Daoy (cell line): ENCODE measurements at regions not wholly inside any gene's neighbourhood (a gene's known extent, or its start where the extent isn't known, plus 50 kb on each side); places are given as distances from the start of the nearest gene placed in this dataset.
A peak's percentile ranks its signal among the peaks of the same experiment; 100 is the strongest.

Source experiments
- DNase-seq: peaks from one replicate; pipeline ENCODE4 v3.0.0-alpha.2; 2015; ENCODE audit warnings: low read depth

DNA sequence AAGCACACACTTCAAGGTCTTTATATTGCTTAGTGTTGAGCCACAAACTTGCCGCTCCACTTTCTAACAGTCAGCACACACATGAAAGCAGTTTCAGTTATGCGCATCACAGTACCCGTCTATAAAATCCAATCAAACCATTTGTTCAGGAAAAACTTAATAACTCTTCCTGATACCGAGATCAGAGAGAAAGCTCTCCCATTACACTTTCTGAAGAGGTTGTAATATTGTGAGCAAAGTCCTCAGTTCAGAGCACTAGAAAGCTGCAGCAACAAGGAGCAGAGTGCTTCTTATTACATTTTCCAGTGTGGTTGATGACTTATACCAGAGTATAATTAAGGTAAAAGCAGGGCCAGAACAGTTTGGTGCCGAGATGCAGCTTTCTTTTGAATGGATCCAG lies 102.8 kb upstream of the F3 start:
- no peak for DNase-seq

DNA sequence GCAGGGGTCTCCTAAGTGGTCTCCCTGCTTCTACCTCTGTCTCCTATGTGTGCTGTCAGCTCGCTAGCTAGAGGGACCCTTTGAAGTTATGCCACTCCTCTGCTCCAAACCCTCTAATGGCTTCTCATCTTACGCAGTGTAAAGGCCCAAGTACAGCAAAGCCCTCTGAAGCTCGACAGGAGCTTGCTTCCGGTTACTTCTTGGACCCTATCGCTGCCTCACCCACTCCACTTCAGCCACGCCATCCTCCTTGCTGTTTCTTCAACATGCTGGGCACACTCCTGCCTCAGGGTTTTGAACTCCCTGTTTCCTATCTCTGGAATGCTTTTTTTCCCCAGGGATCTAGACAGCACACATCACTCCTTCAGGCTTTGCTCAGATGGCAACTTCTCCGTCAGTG lies 102.3 kb upstream of the F3 start:
- DNase-seq = no peak

DNA sequence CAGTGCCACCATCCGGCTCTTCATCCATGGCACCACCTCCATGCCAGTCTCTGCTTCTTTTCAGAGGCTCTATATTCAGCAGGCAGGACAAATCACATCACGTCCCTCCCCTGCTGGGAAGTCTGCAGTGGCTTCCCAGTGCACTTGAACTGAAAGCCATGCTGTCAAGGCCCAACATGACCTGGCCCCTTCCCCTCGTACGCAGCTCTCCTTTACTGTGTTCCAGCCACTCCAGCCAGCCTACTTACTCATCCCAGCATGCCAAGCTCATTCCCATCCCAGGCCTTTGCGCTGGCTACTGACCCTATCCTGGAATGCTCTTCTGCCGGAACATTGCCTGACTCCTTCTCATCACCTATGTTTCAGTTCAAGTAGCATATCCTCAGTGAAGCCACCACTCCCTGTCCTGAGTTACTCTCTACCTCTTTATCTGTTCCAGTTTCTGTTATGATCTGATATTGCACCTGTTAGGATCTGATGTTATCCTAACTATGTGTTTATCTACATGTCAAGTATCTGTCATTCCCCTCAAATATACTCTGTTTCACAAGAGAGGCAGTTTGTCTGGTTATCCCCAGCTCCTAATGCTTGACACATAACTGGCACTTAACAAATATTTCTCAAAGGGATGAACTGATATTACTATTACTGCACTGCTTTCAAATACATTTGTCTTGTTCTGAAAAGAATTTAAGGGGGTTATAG lies 101.2 kb upstream of the F3 start:
- no peak for DNase-seq

DNA sequence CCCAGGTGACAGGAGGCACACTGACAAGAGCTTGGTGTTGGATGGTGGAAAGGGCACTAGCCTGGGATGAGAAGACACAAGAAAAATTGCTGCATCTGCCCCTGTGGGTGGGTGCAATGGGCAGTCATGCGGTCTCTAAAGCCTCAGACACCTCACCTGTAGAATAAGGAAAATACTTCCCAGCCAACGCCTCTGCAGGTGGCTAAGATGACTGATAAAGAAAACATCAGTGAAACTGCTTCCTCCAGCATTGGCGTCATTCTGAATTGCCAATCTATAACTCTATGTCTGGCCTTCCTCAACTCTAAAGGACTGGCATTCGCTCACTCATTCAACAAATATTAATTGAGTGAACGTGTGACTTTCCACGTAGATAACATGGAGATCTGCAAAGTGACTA lies 100.4 kb upstream of the F3 start:
- no peak for DNase-seq

DNA sequence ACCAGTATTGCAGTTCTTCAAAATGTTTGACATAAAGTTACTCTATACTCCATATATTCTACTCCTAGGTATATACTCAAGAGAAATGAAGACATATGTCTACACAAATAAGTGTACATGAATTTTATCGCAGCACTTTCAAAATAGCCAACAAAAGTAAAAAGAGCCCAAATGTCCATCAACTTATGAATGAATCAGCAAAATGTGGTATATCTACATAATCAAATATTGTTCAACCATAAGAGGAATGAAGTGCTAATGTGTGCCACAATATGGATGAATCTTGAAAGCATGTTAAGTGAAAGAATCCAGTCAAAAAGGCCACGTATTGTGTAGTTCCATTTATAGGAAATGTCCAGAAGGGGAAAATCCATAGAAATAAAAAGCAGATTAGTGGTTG lies 98.6 kb upstream of the F3 start:
- no peak for DNase-seq

DNA sequence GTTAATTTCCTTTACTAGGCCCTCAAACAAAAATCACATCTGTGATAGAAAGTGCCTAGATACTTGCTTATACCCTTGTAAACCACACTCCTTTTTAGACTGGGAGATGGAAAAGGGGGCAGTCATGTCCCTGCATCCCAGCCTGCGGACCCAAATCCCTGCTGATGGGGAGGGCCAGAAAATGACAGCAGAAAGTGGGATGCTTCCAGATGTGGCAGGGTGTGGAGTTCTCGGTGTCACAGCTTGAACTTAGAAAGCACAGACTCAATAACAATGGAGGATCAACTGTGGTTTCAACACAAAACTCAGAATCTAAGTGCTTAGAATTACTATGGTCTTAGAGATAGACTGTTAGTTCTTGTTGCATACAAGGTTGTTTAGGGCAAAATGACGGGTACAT lies 95.6 kb upstream of the F3 start:
- no peak for DNase-seq

DNA sequence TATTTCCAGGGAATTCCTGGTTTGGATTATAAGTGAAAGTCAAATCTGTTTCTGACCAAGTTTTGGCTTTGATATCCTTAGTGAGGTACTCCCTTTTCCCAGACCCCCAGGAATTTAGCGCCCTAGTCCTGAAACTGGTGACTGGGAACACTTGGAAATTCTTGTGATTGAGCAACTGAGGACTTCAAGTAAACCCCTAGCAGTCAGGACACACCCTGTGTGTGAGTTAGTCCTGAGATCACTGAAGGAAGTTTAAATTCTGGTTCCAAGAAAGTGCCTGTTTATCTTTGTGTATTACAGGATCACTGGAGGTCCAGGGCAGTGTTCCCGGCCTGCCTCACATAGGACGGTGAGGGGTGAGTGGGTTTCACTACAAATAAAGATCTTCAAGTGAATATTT lies 95.1 kb upstream of the F3 start:
- no peak for DNase-seq

DNA sequence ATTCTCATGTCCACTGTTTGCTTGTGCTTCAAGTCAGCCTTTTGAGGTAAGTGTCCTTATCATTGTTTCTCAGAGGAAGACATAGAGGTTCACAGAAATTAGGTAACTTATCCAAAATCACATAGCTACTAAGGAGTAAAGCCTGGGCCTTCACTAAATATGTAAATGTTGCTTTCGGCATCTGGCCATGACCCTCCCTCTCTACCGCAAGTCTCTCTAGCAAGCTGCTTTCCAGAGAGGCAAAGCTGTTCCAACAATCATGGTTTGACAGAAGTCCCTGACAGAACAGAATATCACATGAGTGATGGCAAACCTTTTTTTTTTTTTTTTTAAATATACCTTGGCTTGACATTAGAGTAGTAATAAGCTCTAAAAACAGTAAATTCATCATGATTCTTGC lies 94.5 kb upstream of the F3 start:
- no peak for DNase-seq

DNA sequence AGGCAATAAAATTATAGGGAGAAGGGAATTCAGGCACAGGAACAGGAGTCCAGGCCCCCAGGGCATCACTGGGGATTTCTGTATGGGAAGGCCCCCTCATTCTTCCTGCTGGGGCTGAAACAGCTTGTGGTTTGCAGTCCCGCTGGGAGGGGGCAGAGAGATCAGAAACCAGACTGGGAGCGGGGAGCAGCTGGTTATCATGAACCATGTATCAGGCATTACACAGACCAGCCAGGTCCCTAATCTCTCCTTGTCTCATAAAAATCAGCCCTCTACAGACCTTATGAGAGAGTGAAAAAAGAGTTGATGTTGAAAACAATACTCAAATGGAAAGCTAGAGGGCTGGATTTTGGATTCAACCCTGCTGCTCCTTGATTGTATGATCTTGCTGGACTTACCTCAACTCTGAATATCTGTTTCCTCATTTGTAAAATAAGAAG lies 93.4 kb upstream of the F3 start:
- peak; percentile 87 for DNase-seq

DNA sequence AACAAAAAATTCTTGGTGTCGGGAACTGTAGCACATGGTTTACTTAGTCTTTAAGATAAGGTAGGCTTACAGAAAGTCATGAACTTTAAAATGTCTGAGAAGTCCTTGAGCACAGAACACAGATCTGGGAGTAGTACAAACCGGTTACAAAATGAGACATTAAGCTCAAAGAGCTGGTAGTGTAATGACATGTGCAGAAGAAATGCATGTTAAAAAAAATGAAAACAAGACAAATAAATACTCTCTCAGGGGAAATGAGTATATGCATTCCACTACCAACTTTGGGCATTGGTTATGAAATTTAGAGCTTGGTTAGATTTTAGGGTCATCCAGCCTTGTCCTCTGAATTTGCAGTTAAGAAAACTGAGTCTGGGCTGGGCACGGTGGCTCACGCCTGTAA lies 91.5 kb upstream of the F3 start:
- no peak for DNase-seq

DNA sequence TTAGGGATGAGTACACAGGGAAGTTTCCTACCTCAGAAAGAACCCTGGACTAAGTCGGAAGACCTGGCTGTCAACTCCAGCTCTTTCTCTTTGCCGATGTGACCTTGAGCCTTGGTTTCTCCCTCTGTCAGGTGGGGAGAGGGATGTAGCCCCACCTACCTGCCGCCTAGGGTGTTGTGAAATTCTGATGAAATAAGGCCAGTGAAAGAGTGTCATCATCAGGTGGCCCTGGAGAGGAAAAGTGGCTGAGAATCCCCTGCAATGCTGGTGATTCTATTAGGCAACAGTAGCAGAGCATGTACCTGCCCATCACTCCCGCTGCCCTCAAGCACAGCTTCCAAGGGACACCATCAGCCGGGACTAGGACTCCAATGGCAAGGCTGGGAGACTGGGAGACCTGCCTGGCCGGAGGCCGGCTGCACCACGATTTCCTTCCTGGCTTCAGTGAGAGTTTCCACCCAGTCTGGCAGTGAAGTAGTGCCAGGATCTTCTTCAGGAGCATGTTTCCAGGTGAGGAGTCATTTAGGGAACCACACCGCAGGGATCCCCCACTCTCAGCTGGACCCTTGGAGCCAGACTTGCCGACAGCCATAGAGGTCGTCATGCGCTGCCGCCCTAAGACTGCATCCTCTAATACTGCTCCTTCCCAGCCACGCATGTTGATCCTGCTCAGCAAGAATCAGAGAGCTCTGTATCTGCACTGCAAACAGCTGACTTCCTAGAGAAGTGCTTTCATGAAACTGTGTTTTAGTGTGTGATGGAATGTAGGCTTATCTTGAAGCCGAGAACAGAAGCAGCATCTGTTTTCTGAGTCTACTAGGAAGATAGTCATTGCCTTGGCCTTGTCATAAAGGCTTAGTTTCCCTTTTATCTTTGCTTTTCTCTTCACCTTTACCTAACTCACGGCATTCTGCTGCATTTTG lies 88.0 kb upstream of the F3 start:
- no peak for DNase-seq

DNA sequence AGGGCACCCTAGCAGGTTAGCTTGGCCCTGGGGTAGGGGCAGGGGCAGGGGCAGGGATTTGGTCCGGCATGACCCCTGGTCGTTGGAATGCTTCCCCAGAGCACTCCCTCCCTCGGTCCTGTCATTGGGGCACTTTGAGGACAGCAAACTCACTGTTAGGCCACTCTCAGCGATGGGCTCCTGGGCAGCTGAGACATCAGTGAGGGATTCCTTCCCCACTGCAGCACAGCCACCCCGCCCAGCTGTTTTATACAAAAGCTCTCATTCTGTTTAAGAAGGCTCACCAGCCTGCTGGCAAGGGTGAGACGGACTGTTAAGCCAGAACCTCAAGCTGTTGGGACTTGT lies 86.9 kb upstream of the F3 start:
- DNase-seq = no peak

DNA sequence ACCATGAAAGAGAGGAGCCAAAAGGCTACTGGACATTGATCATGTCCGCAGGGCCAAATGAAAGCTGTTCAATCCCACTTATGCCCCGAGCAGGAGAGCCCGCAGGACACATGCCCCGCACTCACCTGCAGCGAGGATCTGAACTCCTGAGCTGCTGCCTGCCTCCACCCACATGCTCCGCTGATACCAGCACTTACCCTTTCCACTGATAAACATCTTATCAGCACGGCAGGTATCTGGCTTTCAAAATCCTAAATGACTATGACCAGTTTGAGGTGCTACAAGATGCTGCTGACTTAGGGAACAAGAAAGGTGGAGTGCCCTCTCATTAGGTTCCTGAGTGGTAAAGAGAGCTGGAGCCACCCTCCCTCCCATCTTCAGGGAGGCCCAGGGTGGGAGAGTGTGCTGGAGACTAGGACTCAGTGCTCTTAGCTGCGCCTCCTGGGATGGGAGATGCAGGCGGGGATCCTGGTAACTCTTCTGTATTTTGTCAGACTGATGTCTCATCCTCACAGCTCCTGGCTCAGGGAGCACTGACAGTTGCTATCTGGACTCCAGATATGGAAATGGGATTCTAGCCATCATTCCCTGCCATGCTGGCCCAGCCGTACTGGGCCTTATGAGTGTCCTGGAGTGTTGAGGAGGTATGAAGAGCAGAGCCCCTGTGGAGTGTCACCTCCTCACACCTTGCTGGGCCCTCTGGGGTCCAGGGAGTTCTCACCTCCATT lies 86.4 kb upstream of the F3 start:
- no peak for DNase-seq

DNA sequence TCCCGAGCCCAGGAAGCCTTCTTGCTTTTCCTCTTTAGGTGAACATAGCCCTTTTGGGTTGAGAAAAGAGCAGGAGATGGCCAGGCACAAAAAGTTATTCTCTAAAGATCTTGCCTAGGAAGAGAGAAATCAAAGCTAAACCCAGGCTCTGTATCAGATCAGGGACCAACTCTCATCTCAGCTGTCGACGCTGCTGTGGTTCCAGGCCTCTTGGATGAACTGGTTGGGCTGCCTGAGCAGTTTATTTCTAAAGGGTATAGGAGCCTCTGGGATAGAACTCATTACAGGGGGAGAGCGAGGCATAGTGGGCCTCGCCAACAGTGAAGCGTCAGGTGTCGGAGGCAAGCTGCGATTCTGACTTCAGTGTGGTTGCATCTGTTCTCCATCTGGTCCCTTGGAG lies 82.6 kb upstream of the F3 start:
- no peak for DNase-seq

DNA sequence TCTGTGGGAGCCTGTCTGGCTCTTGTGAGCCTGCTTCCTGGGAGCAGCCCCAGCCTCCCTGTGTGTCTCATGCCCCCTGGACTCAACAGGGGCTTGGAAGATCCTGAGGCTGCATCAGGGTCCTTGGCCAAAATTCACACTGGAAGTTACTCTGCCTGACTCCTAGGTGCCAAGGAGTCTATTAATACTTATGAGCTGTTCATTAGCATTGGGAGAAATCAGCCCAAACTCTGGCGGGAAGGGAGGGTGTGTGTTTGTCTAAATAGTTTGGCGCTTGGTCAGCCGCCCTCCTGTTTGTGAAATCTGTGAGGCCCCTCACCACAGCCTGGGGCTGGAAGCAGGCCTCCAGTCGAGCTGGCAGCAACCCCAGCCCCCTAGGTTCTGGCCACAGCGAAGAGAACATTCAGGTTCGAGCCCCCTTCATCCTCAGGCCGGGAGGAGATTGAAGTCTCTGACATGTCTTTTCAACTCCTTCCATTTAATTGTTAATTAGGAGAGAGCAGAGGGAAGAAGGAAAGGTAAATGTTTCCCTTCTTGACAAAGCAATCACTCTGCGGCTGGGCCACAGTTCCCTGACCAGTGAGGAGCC lies 82.1 kb upstream of the F3 start:
- peak; percentile 71 for DNase-seq

DNA sequence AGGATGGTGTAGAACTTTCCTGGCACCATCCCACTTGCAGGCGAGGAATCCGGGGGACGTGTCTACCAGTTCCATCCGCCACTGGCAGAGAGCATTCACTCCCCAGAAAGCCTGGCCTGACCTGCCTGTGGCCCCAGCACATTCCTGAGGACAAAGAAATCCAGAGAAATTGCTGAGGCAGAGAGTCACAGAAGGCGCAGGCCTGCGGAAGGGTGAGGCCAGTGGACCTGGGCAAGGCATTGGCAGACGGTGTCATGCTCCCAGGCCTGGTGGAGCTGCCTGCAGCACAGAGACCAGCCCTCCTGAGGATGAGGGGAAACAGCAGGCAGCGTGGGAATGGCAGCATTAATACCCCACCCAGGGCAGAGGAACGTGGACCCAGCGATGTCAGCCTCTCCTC lies 81.2 kb upstream of the F3 start:
- peak; percentile 86 for DNase-seq

DNA sequence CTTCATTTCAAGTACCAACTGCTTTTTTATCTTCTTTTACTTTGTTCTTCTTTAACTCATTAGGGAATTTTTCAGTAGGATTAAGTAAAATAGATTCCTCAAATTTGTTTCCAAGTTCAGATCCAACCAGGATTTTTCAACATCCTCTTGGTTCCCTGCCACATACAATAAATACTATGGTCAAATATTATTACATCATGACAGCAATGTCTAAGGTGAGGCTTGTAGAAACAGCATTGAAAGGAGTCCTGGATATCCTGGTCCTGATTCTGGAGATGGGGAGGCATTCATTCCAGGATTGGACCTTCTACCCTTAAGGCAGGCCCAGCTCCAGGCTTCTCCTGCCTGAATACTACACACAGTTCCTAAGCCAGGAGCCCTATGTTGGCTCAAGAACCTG lies 80.2 kb upstream of the F3 start:
- DNase-seq = no peak

DNA sequence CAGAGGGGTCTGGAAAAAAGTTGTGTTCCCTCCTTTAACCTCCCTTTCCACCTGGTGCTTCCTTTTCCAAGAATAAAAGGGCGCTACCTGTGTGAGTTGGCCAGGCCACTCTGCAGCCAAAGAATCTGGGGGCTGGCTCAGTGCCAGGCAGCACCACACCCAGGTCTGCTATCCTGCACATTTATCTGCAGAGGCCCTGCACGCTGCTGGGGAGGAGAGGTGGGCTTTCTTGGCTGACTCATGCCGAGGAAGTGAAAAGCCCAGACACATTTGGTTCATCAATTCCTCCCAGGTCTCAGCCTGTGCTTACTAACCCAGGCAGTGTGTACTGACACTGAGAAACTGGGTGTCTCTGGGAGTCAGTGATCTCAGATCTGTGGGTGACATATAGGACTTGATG lies 79.8 kb upstream of the F3 start:
- peak; percentile 92 for DNase-seq

DNA sequence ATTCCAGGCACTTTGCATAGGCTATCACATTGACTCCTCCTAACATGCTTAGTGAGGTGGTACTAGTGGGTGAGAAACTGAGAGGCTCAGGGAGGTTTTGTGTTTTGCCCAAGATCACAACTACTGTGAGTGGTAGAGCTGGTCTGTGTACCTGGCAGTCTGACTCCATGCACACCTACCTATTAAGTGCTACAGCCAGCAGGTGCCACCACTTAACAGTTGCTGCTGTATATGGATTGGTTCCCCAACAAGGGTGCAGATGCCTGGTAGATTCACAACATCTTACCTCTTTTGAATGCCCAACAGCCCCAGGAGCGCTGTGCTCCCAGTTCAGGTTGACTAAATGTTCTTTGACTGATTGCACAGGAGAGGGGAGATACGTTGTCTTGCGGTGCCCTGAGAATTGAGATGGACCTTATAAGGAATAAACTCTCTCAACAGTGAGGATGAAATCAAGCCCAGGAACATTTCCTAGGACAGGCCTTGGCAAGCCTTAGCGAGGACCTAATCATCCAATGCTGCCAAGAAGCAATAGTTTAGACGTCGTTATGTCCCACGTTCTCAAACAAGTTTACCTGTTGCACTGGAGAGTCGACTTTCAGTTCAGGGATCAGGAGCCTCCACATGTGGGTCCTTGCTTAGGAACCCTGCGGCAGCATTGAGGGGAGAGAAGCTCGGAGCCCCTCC lies 78.9 kb upstream of the F3 start:
- DNase-seq = no peak

DNA sequence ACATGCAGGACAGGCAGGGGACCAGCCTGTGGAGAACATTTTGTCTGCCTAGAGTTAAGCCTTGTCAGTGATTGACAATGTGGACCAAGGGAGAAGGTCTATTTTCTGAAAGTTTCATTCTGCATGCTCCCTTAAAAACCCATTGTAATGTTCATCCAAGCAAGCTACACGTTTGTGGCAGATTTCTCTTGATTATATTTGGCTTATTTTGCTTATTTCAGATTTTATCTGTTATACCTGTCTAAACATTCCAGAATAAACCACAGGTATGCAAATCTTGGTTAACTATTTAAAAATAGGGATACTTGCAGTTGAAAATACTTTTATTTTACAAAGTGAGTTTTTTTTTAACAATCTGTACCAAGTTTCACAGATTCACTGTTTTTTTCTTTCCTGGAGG lies 78.2 kb upstream of the F3 start:
- DNase-seq = no peak

DNA sequence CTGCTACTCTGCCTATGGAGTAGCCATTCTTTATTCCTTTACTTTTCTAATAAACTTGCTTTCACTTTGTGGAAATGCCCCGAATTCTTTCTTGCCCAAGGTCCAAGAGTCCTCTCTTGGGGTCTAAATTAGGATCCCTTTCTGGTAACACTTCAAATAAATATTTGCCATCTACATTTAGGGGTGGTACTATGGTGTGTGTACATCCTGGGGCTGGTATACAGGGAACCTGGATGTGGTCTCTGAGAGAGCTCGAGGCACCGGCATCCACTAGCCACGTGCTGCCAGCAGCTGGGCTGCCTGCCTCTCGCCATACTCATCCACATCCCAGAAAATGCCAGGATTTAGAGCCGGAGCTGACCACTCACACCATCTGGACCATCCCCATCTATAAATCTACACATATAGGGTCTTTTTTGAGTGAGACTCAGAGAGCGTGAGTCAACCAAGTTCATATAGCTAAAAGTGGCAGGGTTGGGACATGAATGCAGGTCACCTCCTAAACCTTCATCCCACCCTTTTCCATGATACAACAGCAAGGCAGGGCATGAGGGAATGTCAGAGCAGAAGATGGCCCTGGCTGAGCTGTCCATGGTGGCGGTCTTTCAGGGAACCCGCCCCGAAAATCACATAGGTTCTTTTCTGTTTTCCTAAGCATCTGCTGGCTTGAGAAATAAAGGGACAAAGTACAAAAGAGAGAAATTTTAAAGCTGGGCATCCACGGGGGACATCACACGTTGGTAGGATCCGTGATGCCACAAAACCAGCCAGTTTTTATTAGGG lies 76.6 kb upstream of the F3 start:
- DNase-seq = no peak
